H1 (cell line): ENCODE measurements at regions not wholly inside any gene's neighbourhood (a gene's known extent, or its start where the extent isn't known, plus 50 kb on each side); places are given as distances from the start of the nearest gene placed in this dataset.

Source experiments
- ASH2L ChIP-seq: fragments of 200-600, 300-600 bp; sonication (generic); IDR thresholded peaks from one replicate; pipeline ENCODE4 v1.7.1; 2017; ENCODE audit warnings: low read length
- BCL11A ChIP-seq, 2 experiments: IDR thresholded peaks; one replicate each; pipeline ENCODE4 v1.6.1; 2011; ENCODE audit warnings: low read depth in 2 of 2, low read length in 2 of 2, mild to moderate bottlenecking in 2 of 2
- CBX8 ChIP-seq: fragments of 300-800, 300-1000 bp; sonication (generic); IDR thresholded peaks from 2 replicates; pipeline ENCODE4 v1.7.1; 2016; ENCODE audit warnings: low read depth, low read length, borderline replicate concordance
- CEBPB ChIP-seq: IDR thresholded peaks from 2 replicates; pipeline ENCODE4 v1.6.1; 2012; ENCODE audit warnings: low read depth, low read length
- CREB1 ChIP-seq: IDR thresholded peaks from 2 replicates; pipeline ENCODE4 v1.6.1; 2012; ENCODE audit warnings: inconsistent platforms
- GTF2F1 ChIP-seq: IDR thresholded peaks from 2 replicates; pipeline ENCODE4 v1.6.1; 2012; ENCODE audit warnings: low read depth, low read length, improper control_type of control experiment, borderline replicate concordance
- HDAC2 ChIP-seq, 2 experiments: fragments of 300-600 bp in 1 of 2; sonication (generic) in 1 of 2; IDR thresholded peaks; 2 replicates each; pipeline ENCODE4 v1.6.1; 2011 to 2012; ENCODE audit warnings: low read depth in 2 of 2, low read length in 2 of 2, mild to moderate bottlenecking in 2 of 2, moderate library complexity in 2 of 2, borderline replicate concordance in 1 of 2, inconsistent platforms in 1 of 2
- KDM1A ChIP-seq: fragments of 200-600, 300-600 bp; sonication (generic); IDR thresholded peaks from 2 replicates; pipeline ENCODE4 v1.7.1; 2016; ENCODE audit warnings: mild to moderate bottlenecking, low read length, borderline replicate concordance
- PHF8 ChIP-seq: fragments of 200-600 bp; sonication (generic); conservative IDR thresholded peaks from 2 replicates; pipeline ENCODE4 v1.7.1; 2012; ENCODE audit warnings: low read depth, mild to moderate bottlenecking, inconsistent platforms, low read length, moderate library complexity
- RXRA ChIP-seq: IDR thresholded peaks from 2 replicates; pipeline ENCODE4 v1.6.1; 2011; ENCODE audit warnings: low read depth, mild to moderate bottlenecking, low read length, moderate library complexity; ENCODE audit not compliant: insufficient read depth
- SAP30 ChIP-seq: fragments of 300-600 bp; sonication (generic); IDR thresholded peaks from 2 replicates; pipeline ENCODE4 v1.7.1; 2012; ENCODE audit warnings: low read length, moderate library complexity, mild to moderate bottlenecking, inconsistent platforms; ENCODE audit not compliant: insufficient read depth, insufficient replicate concordance
- SIX5 ChIP-seq: IDR thresholded peaks from 2 replicates; pipeline ENCODE4 v1.6.1; 2011; ENCODE audit warnings: mild to moderate bottlenecking, low read depth, low read length
- SP2 ChIP-seq: IDR thresholded peaks from 2 replicates; pipeline ENCODE4 v1.6.1; 2012; ENCODE audit warnings: mild to moderate bottlenecking, low read length, inconsistent platforms
- SUZ12 ChIP-seq: fragments of 200-600 bp; sonication (generic); IDR thresholded peaks from 2 replicates; pipeline ENCODE4 v1.6.1; 2012; ENCODE audit warnings: mild to moderate bottlenecking, inconsistent platforms, low read length, moderate library complexity, mixed read lengths
- TAF1 ChIP-seq: IDR thresholded peaks from 2 replicates; pipeline ENCODE4 v1.6.1; 2011; ENCODE audit warnings: mild to moderate bottlenecking, low read depth, low read length
- TAF7 ChIP-seq: optimal IDR thresholded peaks from 2 replicates; pipeline ENCODE3; 2011; ENCODE audit warnings: low read depth, mild to moderate bottlenecking, inconsistent platforms, low read length, moderate library complexity, borderline replicate concordance
- TBP ChIP-seq: IDR thresholded peaks from 2 replicates; pipeline ENCODE4 v1.6.1; 2011; ENCODE audit warnings: low read depth, low read length, improper control_type of control experiment
- TEAD4 ChIP-seq: IDR thresholded peaks from 2 replicates; pipeline ENCODE4 v1.6.1; 2012; ENCODE audit warnings: low read depth, low read length, inconsistent platforms, mixed read lengths
- TF ChIP-seq, protein P1 (sequence below): IDR thresholded peaks from 2 replicates; pipeline ENCODE4 v1.6.1; 2012; ENCODE audit warnings: inconsistent platforms

DNA sequence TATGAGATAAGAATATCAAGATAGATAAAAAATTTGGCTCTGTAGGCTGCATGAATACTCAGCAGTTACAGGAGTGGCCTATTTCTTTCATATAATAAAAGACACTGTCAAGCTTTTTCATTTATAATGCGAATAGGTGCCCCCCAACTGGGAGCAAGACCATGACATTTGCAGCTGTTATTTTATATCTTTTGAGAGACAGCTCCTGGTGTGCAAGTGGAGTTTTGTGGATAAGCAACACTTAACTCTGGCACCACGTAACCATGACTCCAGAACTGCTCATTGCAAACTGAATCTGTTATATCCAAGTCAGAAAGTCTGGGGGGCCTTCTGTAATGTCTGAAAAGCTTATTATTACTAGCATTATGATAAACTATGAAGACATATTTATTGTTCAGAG, 1372.4 kb downstream of the C4orf33 start (continued):
- TF ChIP-seq TAF7 = no peak
- no peak for TF ChIP-seq PHF8
- TF ChIP-seq, protein P1, sequence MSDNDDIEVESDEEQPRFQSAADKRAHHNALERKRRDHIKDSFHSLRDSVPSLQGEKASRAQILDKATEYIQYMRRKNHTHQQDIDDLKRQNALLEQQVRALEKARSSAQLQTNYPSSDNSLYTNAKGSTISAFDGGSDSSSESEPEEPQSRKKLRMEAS = no peak
- TF ChIP-seq RXRA = no peak
- TF ChIP-seq KDM1A = no peak
- no peak for TF ChIP-seq CEBPB
- no peak for TF ChIP-seq SIX5
- TF ChIP-seq GTF2F1 = no peak
- TF ChIP-seq TEAD4 = no peak
- no peak for TF ChIP-seq CBX8
- TF ChIP-seq SAP30 = no peak
- TF ChIP-seq SUZ12 = no peak
- no peak for TF ChIP-seq HDAC2 (IDR thresholded peaks at IDR 0.05; ENCODE audit: borderline replicate concordance in 1 of 2, low read depth in 2 of 2, low read length in 2 of 2)
- TF ChIP-seq TAF1 = no peak
- TF ChIP-seq CREB1 = no peak
- TF ChIP-seq TBP = no peak
- no peak for TF ChIP-seq ASH2L
- TF ChIP-seq SP2 = no peak
- no peak for TF ChIP-seq BCL11A (IDR thresholded peaks at IDR 0.05; ENCODE audit: low read depth in 2 of 2, low read length in 2 of 2)
